Activated naive CD4-positive, alpha-beta T cell treated with anti-CD3 and anti-CD28 coated beads for 36 hours (primary cell): ENCODE measurements at regions not wholly inside any gene's neighbourhood (a gene's known extent, or its start where the extent isn't known, plus 50 kb on each side); places are given as distances from the start of the nearest gene placed in this dataset.

Experiments
- CTCF ChIA-PET: fragments of 350-600 bp; sonication (Branson Sonifier 250); formaldehyde crosslinking; loops from one replicate; lab custom pipeline; 2021; ENCODE audit warnings: antibody characterized with exemption; lab: Charles Lee
- DNase-seq: peaks from one replicate; pipeline ENCODE4 v3.0.0-alpha.2; 2020
- H3K27ac Mint-ChIP-seq: one replicate; pipeline ENCODE4 v1.8.0; 2021; ENCODE audit warnings: mild to moderate bottlenecking, mixed read lengths
- H3K27me3 Mint-ChIP-seq: one replicate; pipeline ENCODE4 v1.8.0; 2021; ENCODE audit warnings: low read depth, mixed read lengths
- H3K36me3 Mint-ChIP-seq: one replicate; pipeline ENCODE4 v1.8.0; 2021; ENCODE audit warnings: low read depth, mixed read lengths
- H3K4me1 Mint-ChIP-seq: one replicate; pipeline ENCODE4 v1.8.0; 2021; ENCODE audit warnings: low read depth, mixed read lengths
- H3K4me3 Mint-ChIP-seq: one replicate; pipeline ENCODE4 v1.8.0; 2021; ENCODE audit warnings: mild to moderate bottlenecking, moderate library complexity, mixed read lengths
- H3K9me3 Mint-ChIP-seq: one replicate; pipeline ENCODE4 v1.8.0; 2021; ENCODE audit warnings: mixed read lengths
- intact Hi-C: fragments of 100-400 bp; cut with micrococcal nuclease; formaldehyde crosslinking; loops from one replicate; pipeline ENCODE4 v1.15.1; 2023

GRCh38 chr4:111991797-111992196 lies 153.5 kb upstream of the FAM241A start:
- CTCF ChIA-PET: no interaction called here
- no peak overlapping the region for H3K4me3 Mint-ChIP-seq
- H3K4me1 Mint-ChIP-seq: no peaks in the 10 kb centered on the region
- H3K27me3 Mint-ChIP-seq: peaks cover 9% of the 10 kb centered on the region
- DNase-seq: no peak
- no peaks in the 10 kb centered on the region for H3K9me3 Mint-ChIP-seq
- H3K36me3 Mint-ChIP-seq: no peaks in the 10 kb centered on the region
- intact Hi-C loops: no loop called here
- H3K27ac Mint-ChIP-seq: no peak overlapping the region

- DNase-seq: no peak
- CTCF ChIA-PET: no interaction called here
- H3K27ac Mint-ChIP-seq: no peak overlapping the region
- H3K4me1 Mint-ChIP-seq: no peaks in the 10 kb centered on the region
- no peak overlapping the region for H3K4me3 Mint-ChIP-seq
- H3K27me3 Mint-ChIP-seq: peaks cover 12% of the 10 kb centered on the region
- intact Hi-C loops: no loop called here
- no peaks in the 10 kb centered on the region for H3K9me3 Mint-ChIP-seq
- H3K36me3 Mint-ChIP-seq: no peaks in the 10 kb centered on the region
Measured at GRCh38 chr4:111992351-111993168, 152.7 kb upstream of the FAM241A start.

- Mint-ChIP-seq H3K36me3 (no peaks in the 10 kb centered on the region), H3K9me3 (peaks cover 3% of the 10 kb centered on the region), H3K27me3 (peaks cover 14% of the 10 kb centered on the region), H3K4me3 (no peak overlapping the region), H3K4me1 (no peaks in the 10 kb centered on the region), H3K27ac (no peak overlapping the region)
- CTCF ChIA-PET: no interaction called here
- intact Hi-C loops: no loop called here
- no peak for DNase-seq
Measured at GRCh38 chr4:111994392-111994791, 150.9 kb upstream of the FAM241A start.

GRCh38 chr4:111997785-111998184 lies 147.5 kb upstream of the FAM241A start:
- Mint-ChIP-seq H3K36me3 (no peaks in the 10 kb centered on the region), H3K4me3 (no peak overlapping the region), H3K27ac (no peak overlapping the region), H3K9me3 (peaks cover 3% of the 10 kb centered on the region), H3K27me3 (peaks cover 7% of the 10 kb centered on the region), H3K4me1 (no peaks in the 10 kb centered on the region)
- intact Hi-C loops: no loop called here
- no peak for DNase-seq
- CTCF ChIA-PET: interaction anchor here (0.7 kb wide), 1 partner anchor 238 kb away, joined by 3 read pairs; no protein-coding TSS in a partner anchor

- no peak overlapping the region for H3K4me3 Mint-ChIP-seq
- intact Hi-C loops: no loop called here
- H3K27ac Mint-ChIP-seq: no peak overlapping the region
- H3K4me1 Mint-ChIP-seq: no peaks in the 10 kb centered on the region
- CTCF ChIA-PET: no interaction called here
- H3K27me3 Mint-ChIP-seq: peaks cover 5% of the 10 kb centered on the region
- H3K9me3 Mint-ChIP-seq: peaks cover 3% of the 10 kb centered on the region
- DNase-seq: no peak
- no peaks in the 10 kb centered on the region for H3K36me3 Mint-ChIP-seq
Measured at GRCh38 chr4:111999801-112000200, 145.5 kb upstream of the FAM241A start.

- no peak overlapping the region for H3K4me3 Mint-ChIP-seq
- CTCF ChIA-PET: no interaction called here
- intact Hi-C loops: no loop called here
- H3K9me3 Mint-ChIP-seq: peaks cover 3% of the 10 kb centered on the region
- H3K27ac Mint-ChIP-seq: no peak overlapping the region
- DNase-seq: no peak
- H3K36me3 Mint-ChIP-seq: no peaks in the 10 kb centered on the region
- no peaks in the 10 kb centered on the region for H3K4me1 Mint-ChIP-seq
- H3K27me3 Mint-ChIP-seq: peaks cover 5% of the 10 kb centered on the region
Measured at GRCh38 chr4:112001041-112001440, 144.2 kb upstream of the FAM241A start.

- intact Hi-C loops: no loop called here
Measured at GRCh38 chr4:112002248-112002661, 143.0 kb upstream of the FAM241A start.

GRCh38 chr4:112003231-112003907 lies 141.9 kb upstream of the FAM241A start:
- no peak overlapping the region for H3K4me3 Mint-ChIP-seq
- peaks cover 3% of the 10 kb centered on the region for H3K9me3 Mint-ChIP-seq
- no peaks in the 10 kb centered on the region for H3K4me1 Mint-ChIP-seq
- CTCF ChIA-PET: no interaction called here
- intact Hi-C loops: no loop called here
- H3K27ac Mint-ChIP-seq: no peak overlapping the region
- peaks cover 2% of the 10 kb centered on the region for H3K27me3 Mint-ChIP-seq
- no peaks in the 10 kb centered on the region for H3K36me3 Mint-ChIP-seq
- no peak for DNase-seq

More at GRCh38 chr4:112002248-112002661, 143.0 kb upstream of the FAM241A start:
- Mint-ChIP-seq H3K4me1 (no peaks in the 10 kb centered on the region), H3K4me3 (no peak overlapping the region), H3K36me3 (no peaks in the 10 kb centered on the region), H3K27me3 (peaks cover 2% of the 10 kb centered on the region), H3K9me3 (peaks cover 3% of the 10 kb centered on the region), H3K27ac (no peak overlapping the region)
- no peak for DNase-seq
- CTCF ChIA-PET: no interaction called here

GRCh38 chr4:112005027-112005426 lies 140.2 kb upstream of the FAM241A start:
- intact Hi-C loops: no loop called here
- H3K27me3 Mint-ChIP-seq: peaks cover under 1% of the 10 kb centered on the region
- H3K4me3 Mint-ChIP-seq: no peak overlapping the region
- no peaks in the 10 kb centered on the region for H3K9me3 Mint-ChIP-seq
- H3K36me3 Mint-ChIP-seq: no peaks in the 10 kb centered on the region
- DNase-seq: no peak
- CTCF ChIA-PET: no interaction called here
- no peaks in the 10 kb centered on the region for H3K4me1 Mint-ChIP-seq
- no peak overlapping the region for H3K27ac Mint-ChIP-seq

- Mint-ChIP-seq H3K36me3 (no peaks in the 10 kb centered on the region), H3K27ac (no peak overlapping the region), H3K27me3 (peaks cover 2% of the 10 kb centered on the region), H3K9me3 (no peaks in the 10 kb centered on the region), H3K4me3 (no peak overlapping the region), H3K4me1 (no peaks in the 10 kb centered on the region)
- CTCF ChIA-PET: interaction anchor here (0.7 kb wide), 2 partner anchors 106 to 930 kb away, joined by 3 to 5 read pairs; no protein-coding TSS in a partner anchor
- intact Hi-C loops: no loop called here
- DNase-seq: no peak
Measured at GRCh38 chr4:112007391-112007790, 137.9 kb upstream of the FAM241A start.

GRCh38 chr4:112015960-112016359 lies 129.3 kb upstream of the FAM241A start:
- no peak for DNase-seq

GRCh38 chr4:112023402-112023950 lies 121.8 kb upstream of the FAM241A start:
- no peaks in the 10 kb centered on the region for H3K9me3 Mint-ChIP-seq
- no peak for DNase-seq
- H3K4me1 Mint-ChIP-seq: no peaks in the 10 kb centered on the region
- CTCF ChIA-PET: no interaction called here
- H3K36me3 Mint-ChIP-seq: no peaks in the 10 kb centered on the region
- H3K27me3 Mint-ChIP-seq: peaks cover 20% of the 10 kb centered on the region
- intact Hi-C loops: no loop called here
- no peak overlapping the region for H3K27ac Mint-ChIP-seq
- no peak overlapping the region for H3K4me3 Mint-ChIP-seq

More at GRCh38 chr4:112015960-112016359, 129.3 kb upstream of the FAM241A start:
- no peak overlapping the region for H3K27ac Mint-ChIP-seq
- H3K4me3 Mint-ChIP-seq: no peak overlapping the region
- intact Hi-C loops: no loop called here
- peaks cover 9% of the 10 kb centered on the region for H3K27me3 Mint-ChIP-seq
- H3K4me1 Mint-ChIP-seq: no peaks in the 10 kb centered on the region
- H3K9me3 Mint-ChIP-seq: no peaks in the 10 kb centered on the region
- CTCF ChIA-PET: no interaction called here
- H3K36me3 Mint-ChIP-seq: no peaks in the 10 kb centered on the region
